UCSD-AML1 (cell line): ENCODE measurements at regions not wholly inside any gene's neighbourhood (a gene's known extent, or its start where the extent isn't known, plus 50 kb on each side); places are given as distances from the start of the nearest gene placed in this dataset.
"Not testable (repeated sequence)": the region's sequence is repeated elsewhere in the genome, so short reads cannot be mapped to it uniquely, and the experiment has no call there.

Source experiments
- DNase-seq: peaks from one replicate; lab custom pipeline; 2025; ENCODE audit not compliant: unreplicated experiment; lab: John Stamatoyannopoulos, UW

- DNase-seq = no peak
These were observed 50.9 kb upstream of the PTPDC1 start for GRCh38 chr9:94033383-94033782.

GRCh38 chr9:94031946-94032345 is 52.3 kb upstream of the PTPDC1 start:
- no peak for DNase-seq

GRCh38 chr9:94031380-94031779 is 52.9 kb upstream of the PTPDC1 start:
- no peak for DNase-seq

- DNase-seq = peak; percentile 82
These were observed 53.7 kb upstream of the PTPDC1 start for GRCh38 chr9:94030318-94031179.

- no peak for DNase-seq
These were observed 54.3 kb upstream of the PTPDC1 start for GRCh38 chr9:94029932-94030317.

- DNase-seq = no peak
These were observed 57.4 kb upstream of the PTPDC1 start for GRCh38 chr9:94026816-94027215.

GRCh38 chr9:94022476-94022875 is 61.8 kb upstream of the PTPDC1 start:
- DNase-seq = not testable (repeated sequence)

- not testable (repeated sequence) for DNase-seq
These were observed 63.4 kb upstream of the PTPDC1 start for GRCh38 chr9:94020836-94021235.

- no peak for DNase-seq
These were observed 63.5 kb upstream of the BARX1 start for GRCh38 chr9:94018628-94019027.

GRCh38 chr9:94017939-94018531 is 62.9 kb upstream of the BARX1 start:
- no peak for DNase-seq

- DNase-seq = no peak
These were observed 61.6 kb upstream of the BARX1 start for GRCh38 chr9:94016744-94017143.

GRCh38 chr9:94014920-94015319 is 59.8 kb upstream of the BARX1 start:
- DNase-seq = no peak

- no peak for DNase-seq
These were observed 59.0 kb upstream of the BARX1 start for GRCh38 chr9:94014066-94014654.

- DNase-seq = no peak
These were observed 55.9 kb upstream of the BARX1 start for GRCh38 chr9:94010980-94011533.

GRCh38 chr9:94005272-94005901 is 50.2 kb upstream of the BARX1 start:
- no peak for DNase-seq
